Heart left ventricle (tissue), 16 donors: ENCODE measurements at regions not wholly inside any gene's neighbourhood (a gene's known extent, or its start where the extent isn't known, plus 50 kb on each side); places are given as distances from the start of the nearest gene placed in this dataset.
"Not testable (repeated sequence)": the region's sequence is repeated elsewhere in the genome, so short reads cannot be mapped to it uniquely, and the experiment has no call there.

Source experiments
- ATAC-seq, 4 donors: fragments of 200-7000 bp; cut with Tn5 transposase; one replicate each; pipeline ENCODE4 v1.9.1; 2020 to 2022; ENCODE audit warnings: moderate library complexity in 4 of 4, mild to moderate bottlenecking in 3 of 4, moderate number of reproducible peaks in 1 of 4
- DNase-seq, 5 donors: peaks; one replicate each; pipeline ENCODE4 v3.0.0-alpha.2; 2020
- H3K27ac ChIP-seq, 12 donors: fragments of 200-600 bp; sonication (generic) in 4 of 12; one replicate each; pipeline versions ENCODE4 v1.5.0 to v1.8.0; 2016 to 2022; ENCODE audit warnings: mild to moderate bottlenecking in 2 of 12
- H3K27me3 ChIP-seq, 9 donors: fragments of 200-600 bp; sonication (generic) in 2 of 9; one replicate each; pipeline versions ENCODE4 v1.5.1 to v1.8.0; 2016 to 2022; ENCODE audit warnings: mild to moderate bottlenecking in 3 of 9
- H3K36me3 ChIP-seq, 9 donors: fragments of 200-600 bp; sonication (generic) in 2 of 9; one replicate each; pipeline versions ENCODE4 v1.5.0 to v1.8.0; 2018 to 2022; ENCODE audit warnings: mild to moderate bottlenecking in 2 of 9
- H3K4me1 ChIP-seq, 12 donors: fragments of 200-600 bp; sonication (generic) in 4 of 12; one replicate each; pipeline versions ENCODE4 v1.5.0 to v1.8.0; 2016 to 2022; ENCODE audit warnings: mild to moderate bottlenecking in 3 of 12
- H3K4me3 ChIP-seq, 12 donors: fragments of 200-600 bp; sonication (generic) in 4 of 12; one replicate each; pipeline versions ENCODE4 v1.5.0 to v1.8.0; 2017 to 2022; ENCODE audit warnings: mild to moderate bottlenecking in 9 of 12, moderate library complexity in 4 of 12
- H3K9me3 ChIP-seq, 12 donors: fragments of 200-600 bp; sonication (generic) in 4 of 12; one replicate each; pipeline versions ENCODE4 v1.5.0 to v1.8.0; 2016 to 2022; ENCODE audit warnings: mild to moderate bottlenecking in 1 of 12
- CTCF ChIP-seq, 12 donors: fragments of 200-600 bp; sonication (generic) in 4 of 12; IDR thresholded peaks; one replicate each; pipeline versions ENCODE4 v1.5.0 to v1.8.0; 2018 to 2022; ENCODE audit warnings: antibody characterized with exemption in 12 of 12, mild to moderate bottlenecking in 5 of 12
- POLR2A ChIP-seq, 2 donors: fragments of 450-650 bp; IDR thresholded peaks; one replicate each; pipeline ENCODE4 v1.6.1; 2017; ENCODE audit warnings: antibody characterized with exemption in 2 of 2, mild to moderate bottlenecking in 2 of 2, moderate library complexity in 2 of 2
- WGBS, 4 donors: extraction: QIAGEN DNeasy Blood & Tissue Kit in 2 of 4; methylation state at CpG; one replicate each; pipeline versions ENCODE4 v1.1.5 to v1.1.7; 2013 to 2018; 5-methylcytosine and 5-hydroxymethylcytosine counted together
- intact Hi-C, 10 donors: fragments of 100-400 bp; cut with DNase I; formaldehyde crosslinking; loops; one replicate each; pipeline versions ENCODE4 v1.11.1 to v1.14.2; 2022
- donor health status: ischemic (EF 13 %, LVEDD 7.1; RV severe dilation, severe dysfunction).
- donor health status: healthy with polysubstance abuse.
- donor health status: DM: no; HTN: yes; CAD: no.
- donor health status: DM: no; HTN: no; CAD: no.
- donor health status: ischemic (EF 25% LVEDD 6.9; RV normal size, moderate dysfunction).
- donor health status: ischemic (EF 25% LVEDD 5.7; RV mildly dilated, moderate dysfunction).
- donor health status: healthy.
- donor health status: DM: yes; HTN: yes; CAD: no.
- donor health status: ischemic (EF 35%, LVEDD 5.7; RV mildly dilated, moderate dysfunction).
- donor health status: nonischemic (EF 11% LVEDD 7.7; RV severe dilation, severe dysfunction).
- donor health status: DM: yes; HTN: yes; CAD: no.
- donor health status: PGD.
- donor health status: ischemic (EF 29% LVEDD 5.4; RV normal size, mild dysfunction).
- donor health status: nonischemic (EF 23%, LVEDD 6.1; RV moderate dilation, normal function).

GRCh38 chr12:5173511-5174011, 129.9 kb downstream of the KCNA5 start:
- ATAC-seq (peak in 1 of 4 donors; percentile 38), DNase-seq (peak in 1 of 5 donors; percentile 29)
- TF ChIP-seq POLR2A (IDR thresholded peaks at IDR 0.05) (no peak), CTCF (IDR thresholded peaks at IDR 0.05) (no peak)
- WGBS, 4 donors = 66 to 76% (median 75%) methylated on average over 10 of the region's 10 CpGs
- Histone ChIP-seq H3K36me3 (no peaks in the 10 kb centered on the region), H3K27ac (no peak overlapping the region), H3K27me3 (peaks cover 0 to 5% (median 0%) of the 10 kb centered on the region in 9 donors), H3K4me1 (peaks cover 0 to 18% (median 8%) of the 10 kb centered on the region in 12 donors), H3K9me3 (no peaks in the 10 kb centered on the region), H3K4me3 (no peak overlapping the region)
- intact Hi-C loops = loop anchor here in 2 of 10 donors (2.0 to 5.0 kb wide), 2 partner anchors 269 kb away; no protein-coding TSS in a partner anchor

GRCh38 chr12:5175415-5175814, 131.7 kb downstream of the KCNA5 start:
- H3K27ac ChIP-seq, DNase-seq, H3K9me3 ChIP-seq, intact Hi-C loops, ATAC-seq, H3K36me3 ChIP-seq, H3K4me3 ChIP-seq, H3K27me3 ChIP-seq: not testable (repeated sequence)
- peaks cover 0 to 16% (median 7%) of the 10 kb centered on the region in 12 donors for H3K4me1 ChIP-seq
- WGBS, 4 donors = 93 to 99% (median 98%) methylated on average over 2 of the region's 2 CpGs

- H3K27ac ChIP-seq = no peak overlapping the region
- peaks cover 0 to 14% (median 5%) of the 10 kb centered on the region in 12 donors for H3K4me1 ChIP-seq
- no peak overlapping the region for H3K4me3 ChIP-seq
- TF ChIP-seq CTCF (IDR thresholded peaks at IDR 0.05) (no peak), POLR2A (IDR thresholded peaks at IDR 0.05) (no peak)
- no peaks in the 10 kb centered on the region for H3K36me3 ChIP-seq
- H3K9me3 ChIP-seq = no peaks in the 10 kb centered on the region
- intact Hi-C loops = no loop called here
- WGBS, 4 donors = 78 to 100% (median 99%) methylated on average over 2 of the region's 2 CpGs
- H3K27me3 ChIP-seq = peaks cover 0 to 6% (median 0%) of the 10 kb centered on the region in 9 donors
- ATAC-seq (no peak), DNase-seq (no peak)
These were observed 132.4 kb downstream of the KCNA5 start for GRCh38 chr12:5176036-5176435.

- intact Hi-C loops = no loop called here
- DNase-seq (no peak), ATAC-seq (no peak)
- Histone ChIP-seq H3K27ac (no peak overlapping the region), H3K36me3 (no peaks in the 10 kb centered on the region), H3K4me1 (peaks cover 0 to 3% (median 0%) of the 10 kb centered on the region in 12 donors), H3K27me3 (peaks cover 0 to 6% (median 0%) of the 10 kb centered on the region in 9 donors), H3K9me3 (no peaks in the 10 kb centered on the region), H3K4me3 (no peak overlapping the region)
- 49 to 83% (median 64%) methylated on average over 3 of the region's 3 CpGs for WGBS, 4 donors
- TF ChIP-seq POLR2A (IDR thresholded peaks at IDR 0.05) = no peak
- no peak for TF ChIP-seq CTCF (IDR thresholded peaks at IDR 0.05)
These were observed 133.4 kb downstream of the KCNA5 start for GRCh38 chr12:5177096-5177495.

GRCh38 chr12:5177731-5178130, 134.1 kb downstream of the KCNA5 start:
- Histone ChIP-seq H3K9me3 (no peaks in the 10 kb centered on the region), H3K4me3 (no peak overlapping the region), H3K36me3 (no peaks in the 10 kb centered on the region), H3K4me1 (no peaks in the 10 kb centered on the region), H3K27me3 (peaks cover 0 to 6% (median 0%) of the 10 kb centered on the region in 9 donors), H3K27ac (no peak overlapping the region)
- intact Hi-C loops = no loop called here
- DNase-seq (no peak), ATAC-seq (no peak)
- TF ChIP-seq POLR2A (IDR thresholded peaks at IDR 0.05) (no peak), CTCF (IDR thresholded peaks at IDR 0.05) (no peak)
- WGBS, 4 donors = 86 to 99% (median 96%) methylated on average over 2 of the region's 2 CpGs
